ENCODE measurements at regions not wholly inside any gene's neighbourhood (a gene's known extent, or its start where the extent isn't known, plus 50 kb on each side); places are given as distances from the start of the nearest gene placed in this dataset.

GRCh38 chr16:35737076-35737475, 2277.7 kb downstream of the TP53TG3F start:
- Histone ChIP-seq H3K36me3 (ENCODE audit: insufficient read depth, insufficient read length, low read length) (no peaks in the 10 kb centered on the region), H3K4me3 (ENCODE audit: insufficient read length, low read depth) (no peak overlapping the region)
- no peak for DNase-seq (ENCODE audit: low read depth, low spot score)

GRCh38 chr16:35741546-35741945, 2282.1 kb downstream of the TP53TG3F start:
- TF ChIP-seq ZNF274 (IDR thresholded peaks at IDR 0.05; ENCODE audit: low read depth, low read length): no peak
- no peak for TF ChIP-seq SUZ12 (IDR thresholded peaks at IDR 0.05; ENCODE audit: extremely low read depth, insufficient read depth, insufficient read length)
- no peak for TF ChIP-seq YY1 (IDR thresholded peaks at IDR 0.05; ENCODE audit: insufficient read depth, insufficient read length)
- no peak overlapping the region for H3K9ac ChIP-seq (ENCODE audit: insufficient read length, low read depth)
- no peak for DNase-seq (ENCODE audit: low read depth, low spot score)
- H3K27me3 ChIP-seq (ENCODE audit: insufficient read depth, insufficient read length): no peaks in the 10 kb centered on the region
- H3K4me1 ChIP-seq (ENCODE audit: insufficient read depth, insufficient read length): no peaks in the 10 kb centered on the region
- no peak overlapping the region for H3K4me3 ChIP-seq (ENCODE audit: insufficient read length, low read depth)
- no peaks in the 10 kb centered on the region for H3K36me3 ChIP-seq (ENCODE audit: insufficient read depth, insufficient read length, low read length)
- peaks cover 25% of the 10 kb centered on the region for H3K9me3 ChIP-seq (ENCODE audit: insufficient read depth, low read length)

More at GRCh38 chr16:35737076-35737475, 2277.7 kb downstream of the TP53TG3F start:
- peaks cover 7% of the 10 kb centered on the region for H3K4me1 ChIP-seq (ENCODE audit: insufficient read depth, insufficient read length)
- H3K27me3 ChIP-seq (ENCODE audit: insufficient read depth, insufficient read length): no peaks in the 10 kb centered on the region
- no peaks in the 10 kb centered on the region for H3K9me3 ChIP-seq (ENCODE audit: insufficient read depth, low read length)
- no peak for TF ChIP-seq SUZ12 (IDR thresholded peaks at IDR 0.05; ENCODE audit: extremely low read depth, insufficient read depth, insufficient read length)
- no peak for TF ChIP-seq YY1 (IDR thresholded peaks at IDR 0.05; ENCODE audit: insufficient read depth, insufficient read length)
- no peak for TF ChIP-seq ZNF274 (IDR thresholded peaks at IDR 0.05; ENCODE audit: low read depth, low read length)
- no peak overlapping the region for H3K9ac ChIP-seq (ENCODE audit: insufficient read length, low read depth)

GRCh38 chr16:35743101-35743692, 2283.8 kb downstream of the TP53TG3F start:
- no peak overlapping the region for H3K9ac ChIP-seq (ENCODE audit: insufficient read length, low read depth)
- H3K27me3 ChIP-seq (ENCODE audit: insufficient read depth, insufficient read length): no peaks in the 10 kb centered on the region
- no peaks in the 10 kb centered on the region for H3K4me1 ChIP-seq (ENCODE audit: insufficient read depth, insufficient read length)
- peaks cover 25% of the 10 kb centered on the region for H3K9me3 ChIP-seq (ENCODE audit: insufficient read depth, low read length)
- DNase-seq (ENCODE audit: low read depth, low spot score): no peak
- no peak for TF ChIP-seq YY1 (IDR thresholded peaks at IDR 0.05; ENCODE audit: insufficient read depth, insufficient read length)
- no peak for TF ChIP-seq ZNF274 (IDR thresholded peaks at IDR 0.05; ENCODE audit: low read depth, low read length)
- TF ChIP-seq SUZ12 (IDR thresholded peaks at IDR 0.05; ENCODE audit: extremely low read depth, insufficient read depth, insufficient read length): no peak
- no peaks in the 10 kb centered on the region for H3K36me3 ChIP-seq (ENCODE audit: insufficient read depth, insufficient read length, low read length)
- H3K4me3 ChIP-seq (ENCODE audit: insufficient read length, low read depth): no peak overlapping the region

GRCh38 chr16:35744084-35744483, 2284.7 kb downstream of the TP53TG3F start:
- Histone ChIP-seq H3K4me1 (ENCODE audit: insufficient read depth, insufficient read length) (no peaks in the 10 kb centered on the region), H3K27me3 (ENCODE audit: insufficient read depth, insufficient read length) (no peaks in the 10 kb centered on the region), H3K4me3 (ENCODE audit: insufficient read length, low read depth) (no peak overlapping the region), H3K9ac (ENCODE audit: insufficient read length, low read depth) (no peak overlapping the region), H3K36me3 (ENCODE audit: insufficient read depth, insufficient read length, low read length) (no peaks in the 10 kb centered on the region), H3K9me3 (ENCODE audit: insufficient read depth, low read length) (peaks cover 25% of the 10 kb centered on the region)
- TF ChIP-seq SUZ12 (IDR thresholded peaks at IDR 0.05; ENCODE audit: extremely low read depth, insufficient read depth, insufficient read length): no peak
- no peak for TF ChIP-seq ZNF274 (IDR thresholded peaks at IDR 0.05; ENCODE audit: low read depth, low read length)
- no peak for DNase-seq (ENCODE audit: low read depth, low spot score)

GRCh38 chr16:35744726-35745125, 2285.3 kb downstream of the TP53TG3F start:
- Histone ChIP-seq H3K4me1 (ENCODE audit: insufficient read depth, insufficient read length) (no peaks in the 10 kb centered on the region), H3K36me3 (ENCODE audit: insufficient read depth, insufficient read length, low read length) (no peaks in the 10 kb centered on the region), H3K27me3 (ENCODE audit: insufficient read depth, insufficient read length) (no peaks in the 10 kb centered on the region), H3K9ac (ENCODE audit: insufficient read length, low read depth) (no peak overlapping the region), H3K4me3 (ENCODE audit: insufficient read length, low read depth) (no peak overlapping the region), H3K9me3 (ENCODE audit: insufficient read depth, low read length) (peaks cover 25% of the 10 kb centered on the region)
- TF ChIP-seq SUZ12 (IDR thresholded peaks at IDR 0.05; ENCODE audit: extremely low read depth, insufficient read depth, insufficient read length): no peak
- no peak for TF ChIP-seq YY1 (IDR thresholded peaks at IDR 0.05; ENCODE audit: insufficient read depth, insufficient read length)
- TF ChIP-seq ZNF274 (IDR thresholded peaks at IDR 0.05; ENCODE audit: low read depth, low read length): no peak
- DNase-seq (ENCODE audit: low read depth, low spot score): no peak

GRCh38 chr16:35745191-35745590, 2285.8 kb downstream of the TP53TG3F start:
- Histone ChIP-seq H3K9me3 (ENCODE audit: insufficient read depth, low read length) (peaks cover 25% of the 10 kb centered on the region), H3K4me1 (ENCODE audit: insufficient read depth, insufficient read length) (no peaks in the 10 kb centered on the region), H3K36me3 (ENCODE audit: insufficient read depth, insufficient read length, low read length) (no peaks in the 10 kb centered on the region), H3K9ac (ENCODE audit: insufficient read length, low read depth) (no peak overlapping the region), H3K27me3 (ENCODE audit: insufficient read depth, insufficient read length) (no peaks in the 10 kb centered on the region), H3K4me3 (ENCODE audit: insufficient read length, low read depth) (no peak overlapping the region)
- no peak for DNase-seq (ENCODE audit: low read depth, low spot score)
- no peak for TF ChIP-seq ZNF274 (IDR thresholded peaks at IDR 0.05; ENCODE audit: low read depth, low read length)
- no peak for TF ChIP-seq YY1 (IDR thresholded peaks at IDR 0.05; ENCODE audit: insufficient read depth, insufficient read length)
- TF ChIP-seq SUZ12 (IDR thresholded peaks at IDR 0.05; ENCODE audit: extremely low read depth, insufficient read depth, insufficient read length): no peak

- H3K9me3 ChIP-seq (ENCODE audit: insufficient read depth, low read length): peaks cover 25% of the 10 kb centered on the region
- H3K4me1 ChIP-seq (ENCODE audit: insufficient read depth, insufficient read length): no peaks in the 10 kb centered on the region
- no peak overlapping the region for H3K9ac ChIP-seq (ENCODE audit: insufficient read length, low read depth)
- no peak for DNase-seq (ENCODE audit: low read depth, low spot score)
- no peaks in the 10 kb centered on the region for H3K36me3 ChIP-seq (ENCODE audit: insufficient read depth, insufficient read length, low read length)
- H3K27me3 ChIP-seq (ENCODE audit: insufficient read depth, insufficient read length): no peaks in the 10 kb centered on the region
- TF ChIP-seq YY1 (IDR thresholded peaks at IDR 0.05; ENCODE audit: insufficient read depth, insufficient read length) (no peak), SUZ12 (IDR thresholded peaks at IDR 0.05; ENCODE audit: extremely low read depth, insufficient read depth, insufficient read length) (no peak), ZNF274 (IDR thresholded peaks at IDR 0.05; ENCODE audit: low read depth, low read length) (no peak)
- H3K4me3 ChIP-seq (ENCODE audit: insufficient read length, low read depth): no peak overlapping the region
Measured at GRCh38 chr16:35745821-35746248, 2286.4 kb downstream of the TP53TG3F start.

Measured in NT2/D1 (cell line).